Panc1 (cell line): ENCODE measurements at regions not wholly inside any gene's neighbourhood (a gene's known extent, or its start where the extent isn't known, plus 50 kb on each side); places are given as distances from the start of the nearest gene placed in this dataset.

Experiments
- ATAC-seq: fragments of 200-7000 bp; cut with Tn5 transposase; 2 replicates; pipeline ENCODE4 v1.9.1; 2020; ENCODE audit warnings: mild to moderate bottlenecking, moderate library complexity
- BruUV-seq: library from RNA; stranded (reverse); fragments of 400-500 nt; replicated peaks from 2 replicates; lab custom pipeline; 2021; lab: Mats Ljungman, UMichigan
- CTCF ChIA-PET: fragments of 300-600 bp; sonication (Branson Sonifier 250); formaldehyde crosslinking; loops from one replicate; lab custom pipeline; 2022; ENCODE audit warnings: antibody characterized with exemption; lab: Charles Lee
- POLR2A ChIA-PET: fragments of 300-600 bp; sonication (Branson Sonifier 250); formaldehyde crosslinking; loops from one replicate; lab custom pipeline; 2022; ENCODE audit warnings: antibody characterized with exemption; lab: Charles Lee
- DNase-seq: peaks from one replicate; pipeline ENCODE4 v3.0.0-alpha.2; 2010; ENCODE audit warnings: low read depth, low spot score
- H3K27ac ChIP-seq: 2 replicates; pipeline ENCODE4 v1.5.1; 2011; ENCODE audit warnings: mild to moderate bottlenecking, low read length, inconsistent platforms
- H3K27me3 ChIP-seq: fragments of 200-500 bp; sonication (Bioruptor generic); 2 replicates; pipeline ENCODE4 v1.6.0; 2014; ENCODE audit warnings: low read length, inconsistent platforms; ENCODE audit not compliant: control insufficient read depth, insufficient read depth
- H3K36me3 ChIP-seq: fragments of 200-500 bp; sonication (Bioruptor generic); 2 replicates; pipeline ENCODE4 v1.5.1; 2014; ENCODE audit warnings: inconsistent platforms, mild to moderate bottlenecking, low read length, moderate library complexity; ENCODE audit not compliant: control insufficient read depth, insufficient read depth
- H3K4me1 ChIP-seq: 2 replicates; pipeline ENCODE4 v1.5.1; 2011; ENCODE audit warnings: inconsistent platforms, mild to moderate bottlenecking, low read length, moderate library complexity; ENCODE audit not compliant: control insufficient read depth, insufficient read depth
- H3K4me3 ChIP-seq, 2 experiments: 2 replicates each; pipeline ENCODE4 v1.5.1; 2011 to 2012; ENCODE audit warnings: low read depth in 2 of 2, low read length in 2 of 2, mild to moderate bottlenecking in 2 of 2, inconsistent platforms in 1 of 2, moderate library complexity in 1 of 2
- H3K9me3 ChIP-seq: fragments of 200-500 bp; sonication (Bioruptor generic); 2 replicates; pipeline ENCODE4 v1.5.1; 2014; ENCODE audit warnings: low read depth, mild to moderate bottlenecking, inconsistent platforms, low read length, moderate library complexity; ENCODE audit not compliant: control insufficient read depth, insufficient read depth
- POLR2AphosphoS5 ChIP-seq: IDR thresholded peaks from 2 replicates; pipeline ENCODE4 v1.6.1; 2012; ENCODE audit warnings: mild to moderate bottlenecking, low read depth, low read length, moderate library complexity
- SIN3A ChIP-seq: IDR thresholded peaks from 2 replicates; pipeline ENCODE4 v1.6.1; 2012; ENCODE audit warnings: low read depth, mild to moderate bottlenecking, low read length, moderate library complexity, borderline replicate concordance; ENCODE audit not compliant: insufficient read depth
- TCF7L2 ChIP-seq: IDR thresholded peaks from 2 replicates; pipeline ENCODE4 v1.6.1; 2011; ENCODE audit warnings: mild to moderate bottlenecking, low read depth, low read length, inconsistent platforms
- in situ Hi-C: cut with HindIII; loops from 2 replicates; pipeline ENCODE4 v1.10.0; 2016; ENCODE audit warnings: low sequenced_read_pairs, low pct_unique_long_range_greater_than_20kb
- intact Hi-C: fragments of 100-400 bp; cut with micrococcal nuclease; formaldehyde crosslinking; loops from one replicate; pipeline ENCODE4 v1.10.0; 2022; ENCODE audit not compliant: unreplicated experiment
- TF ChIP-seq, protein P1 (sequence below): fragments of 450-650 bp; IDR thresholded peaks from 2 replicates; pipeline ENCODE4 v1.5.1; 2017; ENCODE audit warnings: mild to moderate bottlenecking
- TF ChIP-seq, protein P2 (sequence below), 2 experiments: IDR thresholded peaks; 2 replicates each; pipeline ENCODE4 v1.6.1; 2011 to 2012; ENCODE audit warnings: low read depth in 2 of 2, control low read depth in 1 of 2, low read length in 1 of 2, mild to moderate bottlenecking in 1 of 2, moderate library complexity in 1 of 2; ENCODE audit not compliant: insufficient read depth in 1 of 2

DNA sequence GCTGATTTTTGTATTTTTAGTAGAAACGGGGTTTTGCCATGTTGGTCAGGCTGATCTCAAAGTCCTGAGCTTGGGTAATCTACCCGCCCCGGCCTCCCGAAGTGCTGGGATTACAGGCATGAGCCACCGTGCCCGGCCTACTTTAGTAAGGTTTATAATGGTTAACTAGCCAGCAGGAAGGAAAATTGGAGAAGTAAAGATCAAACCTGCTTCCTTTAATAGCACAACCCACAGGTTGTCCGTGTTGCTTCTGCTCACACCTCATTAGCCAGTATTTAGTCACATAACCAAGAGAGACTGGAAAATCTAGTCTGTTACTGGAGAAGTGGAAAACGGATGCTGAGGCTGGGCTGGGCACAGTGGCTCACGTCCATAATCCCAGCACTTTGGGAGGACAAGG lies 51.9 kb upstream of the TBL1XR1 start:
- ChIA-PET POLR2A (no interaction called here), CTCF (no interaction called here)
- H3K27me3 ChIP-seq = no peaks in the 10 kb centered on the region
- no peak for DNase-seq
- H3K4me1 ChIP-seq = no peaks in the 10 kb centered on the region
- H3K27ac ChIP-seq = 0 out of 2 replicates have a peak overlapping the region, but pooled peaks have one; percentile 5
- BruUV-seq = no TSS peak
- no peak for ATAC-seq
- in situ Hi-C loops (no loop called here), intact Hi-C loops (no loop called here)
- no peak overlapping the region for H3K4me3 ChIP-seq
- TF ChIP-seq, protein P1, sequence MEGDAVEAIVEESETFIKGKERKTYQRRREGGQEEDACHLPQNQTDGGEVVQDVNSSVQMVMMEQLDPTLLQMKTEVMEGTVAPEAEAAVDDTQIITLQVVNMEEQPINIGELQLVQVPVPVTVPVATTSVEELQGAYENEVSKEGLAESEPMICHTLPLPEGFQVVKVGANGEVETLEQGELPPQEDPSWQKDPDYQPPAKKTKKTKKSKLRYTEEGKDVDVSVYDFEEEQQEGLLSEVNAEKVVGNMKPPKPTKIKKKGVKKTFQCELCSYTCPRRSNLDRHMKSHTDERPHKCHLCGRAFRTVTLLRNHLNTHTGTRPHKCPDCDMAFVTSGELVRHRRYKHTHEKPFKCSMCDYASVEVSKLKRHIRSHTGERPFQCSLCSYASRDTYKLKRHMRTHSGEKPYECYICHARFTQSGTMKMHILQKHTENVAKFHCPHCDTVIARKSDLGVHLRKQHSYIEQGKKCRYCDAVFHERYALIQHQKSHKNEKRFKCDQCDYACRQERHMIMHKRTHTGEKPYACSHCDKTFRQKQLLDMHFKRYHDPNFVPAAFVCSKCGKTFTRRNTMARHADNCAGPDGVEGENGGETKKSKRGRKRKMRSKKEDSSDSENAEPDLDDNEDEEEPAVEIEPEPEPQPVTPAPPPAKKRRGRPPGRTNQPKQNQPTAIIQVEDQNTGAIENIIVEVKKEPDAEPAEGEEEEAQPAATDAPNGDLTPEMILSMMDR = no peak
- no peak for TF ChIP-seq TCF7L2
- TF ChIP-seq, protein P2, sequence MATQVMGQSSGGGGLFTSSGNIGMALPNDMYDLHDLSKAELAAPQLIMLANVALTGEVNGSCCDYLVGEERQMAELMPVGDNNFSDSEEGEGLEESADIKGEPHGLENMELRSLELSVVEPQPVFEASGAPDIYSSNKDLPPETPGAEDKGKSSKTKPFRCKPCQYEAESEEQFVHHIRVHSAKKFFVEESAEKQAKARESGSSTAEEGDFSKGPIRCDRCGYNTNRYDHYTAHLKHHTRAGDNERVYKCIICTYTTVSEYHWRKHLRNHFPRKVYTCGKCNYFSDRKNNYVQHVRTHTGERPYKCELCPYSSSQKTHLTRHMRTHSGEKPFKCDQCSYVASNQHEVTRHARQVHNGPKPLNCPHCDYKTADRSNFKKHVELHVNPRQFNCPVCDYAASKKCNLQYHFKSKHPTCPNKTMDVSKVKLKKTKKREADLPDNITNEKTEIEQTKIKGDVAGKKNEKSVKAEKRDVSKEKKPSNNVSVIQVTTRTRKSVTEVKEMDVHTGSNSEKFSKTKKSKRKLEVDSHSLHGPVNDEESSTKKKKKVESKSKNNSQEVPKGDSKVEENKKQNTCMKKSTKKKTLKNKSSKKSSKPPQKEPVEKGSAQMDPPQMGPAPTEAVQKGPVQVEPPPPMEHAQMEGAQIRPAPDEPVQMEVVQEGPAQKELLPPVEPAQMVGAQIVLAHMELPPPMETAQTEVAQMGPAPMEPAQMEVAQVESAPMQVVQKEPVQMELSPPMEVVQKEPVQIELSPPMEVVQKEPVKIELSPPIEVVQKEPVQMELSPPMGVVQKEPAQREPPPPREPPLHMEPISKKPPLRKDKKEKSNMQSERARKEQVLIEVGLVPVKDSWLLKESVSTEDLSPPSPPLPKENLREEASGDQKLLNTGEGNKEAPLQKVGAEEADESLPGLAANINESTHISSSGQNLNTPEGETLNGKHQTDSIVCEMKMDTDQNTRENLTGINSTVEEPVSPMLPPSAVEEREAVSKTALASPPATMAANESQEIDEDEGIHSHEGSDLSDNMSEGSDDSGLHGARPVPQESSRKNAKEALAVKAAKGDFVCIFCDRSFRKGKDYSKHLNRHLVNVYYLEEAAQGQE (IDR thresholded peaks at IDR 0.05; ENCODE audit: insufficient read depth in 1 of 2, low read depth in 2 of 2, low read length in 1 of 2) = no peak
- TF ChIP-seq POLR2AphosphoS5 = no peak
- no peak for TF ChIP-seq SIN3A
- no peaks in the 10 kb centered on the region for H3K36me3 ChIP-seq
- no peaks in the 10 kb centered on the region for H3K9me3 ChIP-seq

DNA sequence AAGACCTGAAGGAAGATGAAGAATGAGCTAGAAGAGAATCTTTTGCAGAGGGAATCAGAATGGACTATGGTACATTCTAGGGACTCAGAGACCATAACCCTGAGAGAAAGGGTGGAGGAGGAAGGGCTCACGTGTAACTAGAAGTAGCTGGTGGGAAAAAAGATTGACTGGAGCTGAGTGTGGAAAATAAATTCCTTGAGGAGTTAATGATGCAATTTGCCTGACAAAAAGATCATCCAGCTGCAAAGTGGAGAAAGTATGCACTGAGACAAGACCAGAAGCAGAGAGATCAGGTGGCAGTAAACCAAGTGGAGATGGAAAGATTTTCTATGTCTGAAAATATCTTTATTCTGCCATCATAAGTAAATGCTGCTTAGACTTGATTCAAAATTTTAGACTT lies 52.9 kb upstream of the TBL1XR1 start:
- in situ Hi-C loops (no loop called here), intact Hi-C loops (no loop called here)
- CTCF ChIA-PET = interaction anchor here (0.7 kb wide), 1 partner anchor 399 kb away, joined by 3 read pairs; no protein-coding TSS in a partner anchor
- ATAC-seq (no peak), DNase-seq (no peak)
- POLR2A ChIA-PET = no interaction called here
- BruUV-seq = no TSS peak
- no peak for TF ChIP-seq SIN3A
- no peak for TF ChIP-seq TCF7L2
- TF ChIP-seq, protein P2 (IDR thresholded peaks at IDR 0.05; ENCODE audit: insufficient read depth in 1 of 2, low read depth in 2 of 2, low read length in 1 of 2) = no peak
- H3K9me3 ChIP-seq = no peaks in the 10 kb centered on the region
- peaks cover 3% of the 10 kb centered on the region; the same call in 1 of the 2 replicates for H3K4me1 ChIP-seq
- no peaks in the 10 kb centered on the region for H3K27me3 ChIP-seq
- H3K36me3 ChIP-seq = no peaks in the 10 kb centered on the region
- no peak overlapping the region for H3K4me3 ChIP-seq
- peak overlapping the region; percentile 49; the same call in 1 of the 2 replicates for H3K27ac ChIP-seq
